ENCODE measurements at regions not wholly inside any gene's neighbourhood (a gene's known extent, or its start where the extent isn't known, plus 50 kb on each side); places are given as distances from the start of the nearest gene placed in this dataset.
"Not testable (repeated sequence)": the region's sequence is repeated elsewhere in the genome, so short reads cannot be mapped to it uniquely, and the experiment has no call there.

GRCh38 chr4:124936427-124936826 is 223.9 kb upstream of the ANKRD50 start:
- no peak for DNase-seq (ENCODE audit: low read depth)
- TF ChIP-seq CTCF (IDR thresholded peaks at IDR 0.05; ENCODE audit: insufficient read depth, low read depth, low read length, missing control alignments), result no peak
- H3K4me3 ChIP-seq (ENCODE audit: low read length), result no peak overlapping the region

- no peak for TF ChIP-seq CTCF (IDR thresholded peaks at IDR 0.05; ENCODE audit: insufficient read depth, low read depth, low read length, missing control alignments)
- DNase-seq (ENCODE audit: low read depth), result no peak
Measured at GRCh38 chr4:124934916-124935315, 222.4 kb upstream of the ANKRD50 start.

GRCh38 chr4:124933521-124933920 is 221.0 kb upstream of the ANKRD50 start:
- TF ChIP-seq CTCF (IDR thresholded peaks at IDR 0.05; ENCODE audit: insufficient read depth, low read depth, low read length, missing control alignments), result no peak

More at GRCh38 chr4:124934916-124935315, 222.4 kb upstream of the ANKRD50 start:
- H3K4me3 ChIP-seq (ENCODE audit: low read length), result no peak overlapping the region

GRCh38 chr4:124932447-124932846 is 219.9 kb upstream of the ANKRD50 start:
- no peak for TF ChIP-seq CTCF (IDR thresholded peaks at IDR 0.05; ENCODE audit: insufficient read depth, low read depth, low read length, missing control alignments)
- H3K4me3 ChIP-seq (ENCODE audit: low read length), result no peak overlapping the region

More at GRCh38 chr4:124933521-124933920, 221.0 kb upstream of the ANKRD50 start:
- no peak for DNase-seq (ENCODE audit: low read depth)
- H3K4me3 ChIP-seq (ENCODE audit: low read length), result no peak overlapping the region

GRCh38 chr4:124931050-124931449 is 218.5 kb upstream of the ANKRD50 start:
- DNase-seq (ENCODE audit: low read depth), result no peak

More at GRCh38 chr4:124932447-124932846, 219.9 kb upstream of the ANKRD50 start:
- no peak for DNase-seq (ENCODE audit: low read depth)

GRCh38 chr4:124922748-124923147 is 210.2 kb upstream of the ANKRD50 start:
- H3K4me3 ChIP-seq (ENCODE audit: low read length); DNase-seq (ENCODE audit: low read depth): not testable (repeated sequence)

More at GRCh38 chr4:124931050-124931449, 218.5 kb upstream of the ANKRD50 start:
- H3K4me3 ChIP-seq (ENCODE audit: low read length), result no peak overlapping the region
- no peak for TF ChIP-seq CTCF (IDR thresholded peaks at IDR 0.05; ENCODE audit: insufficient read depth, low read depth, low read length, missing control alignments)

GRCh38 chr4:124918559-124919122 is 206.1 kb upstream of the ANKRD50 start:
- DNase-seq (ENCODE audit: low read depth), result no peak
- no peak overlapping the region for H3K4me3 ChIP-seq (ENCODE audit: low read length)
- TF ChIP-seq CTCF (IDR thresholded peaks at IDR 0.05; ENCODE audit: insufficient read depth, low read depth, low read length, missing control alignments), result no peak
